Esophagus muscularis mucosa (tissue), 4 donors: ENCODE measurements at regions not wholly inside any gene's neighbourhood (a gene's known extent, or its start where the extent isn't known, plus 50 kb on each side); places are given as distances from the start of the nearest gene placed in this dataset.

ENCODE experiments used
- DNase-seq: peaks from one replicate; pipeline ENCODE4 v3.0.0-alpha.2; 2017; ENCODE audit errors: extremely low spot score
- H3K27ac ChIP-seq, 4 donors: fragments of 200-600 bp; sonication (generic); replicated peaks in 1 of 4; 1 replicate in 3 of 4; 2 replicates in 1 of 4; pipeline ENCODE4 v1.5.1; 2016 to 2019; ENCODE audit warnings: mild to moderate bottlenecking in 1 of 4
- H3K27me3 ChIP-seq, 4 donors: fragments of 200-600 bp; sonication (generic); one replicate each; pipeline versions ENCODE4 v1.5.1 to v1.6.0; 2016 to 2019
- H3K36me3 ChIP-seq, 4 donors: fragments of 200-600 bp; sonication (generic); one replicate each; pipeline ENCODE4 v1.5.1; 2016 to 2019
- H3K4me1 ChIP-seq, 4 donors: fragments of 200-600 bp; sonication (generic); one replicate each; pipeline ENCODE4 v1.5.1; 2016 to 2019
- H3K4me3 ChIP-seq, 4 donors: fragments of 200-600 bp; sonication (generic); 1 replicate in 2 of 4; 2 replicates in 2 of 4; pipeline ENCODE4 v1.5.1; 2016 to 2019; ENCODE audit warnings: mild to moderate bottlenecking in 4 of 4, moderate library complexity in 1 of 4
- H3K9me3 ChIP-seq, 4 donors: fragments of 200-600 bp; sonication (generic); 1 replicate in 3 of 4; 2 replicates in 1 of 4; pipeline ENCODE4 v1.5.1; 2016 to 2019
- CTCF ChIP-seq, 3 experiments: fragments of 200-600 bp in 2 of 3; fragments of 450-650 bp in 1 of 3; sonication (generic) in 2 of 3; IDR thresholded peaks; one replicate each; pipeline ENCODE4 v1.5.1; 2017 to 2019; ENCODE audit warnings: antibody characterized with exemption in 3 of 3, mild to moderate bottlenecking in 2 of 3, moderate library complexity in 1 of 3
- EP300 ChIP-seq: sonication (generic); formaldehyde crosslinking; IDR thresholded peaks from one replicate; pipeline ENCODE4 v1.6.1; 2017; ENCODE audit warnings: antibody characterized with exemption
- POLR2A ChIP-seq: fragments of 450-650 bp; IDR thresholded peaks from one replicate; pipeline ENCODE4 v1.6.1; 2017; ENCODE audit warnings: antibody characterized with exemption, moderate library complexity, mild to moderate bottlenecking, low read depth
- POLR2AphosphoS5 ChIP-seq, 2 donors: sonication (generic); formaldehyde crosslinking; IDR thresholded peaks; one replicate each; pipeline ENCODE4 v1.6.1; 2017; ENCODE audit warnings: antibody characterized with exemption in 2 of 2
- whole genome bisulfite sequencing: methylation state at CpG from one replicate; pipeline ENCODE4 v1.1.5; 2018; 5-methylcytosine and 5-hydroxymethylcytosine counted together
- intact Hi-C: fragments of 100-400 bp; cut with DNase I; formaldehyde crosslinking; loops from one replicate; pipeline ENCODE4 v1.15.1; 2023

DNA sequence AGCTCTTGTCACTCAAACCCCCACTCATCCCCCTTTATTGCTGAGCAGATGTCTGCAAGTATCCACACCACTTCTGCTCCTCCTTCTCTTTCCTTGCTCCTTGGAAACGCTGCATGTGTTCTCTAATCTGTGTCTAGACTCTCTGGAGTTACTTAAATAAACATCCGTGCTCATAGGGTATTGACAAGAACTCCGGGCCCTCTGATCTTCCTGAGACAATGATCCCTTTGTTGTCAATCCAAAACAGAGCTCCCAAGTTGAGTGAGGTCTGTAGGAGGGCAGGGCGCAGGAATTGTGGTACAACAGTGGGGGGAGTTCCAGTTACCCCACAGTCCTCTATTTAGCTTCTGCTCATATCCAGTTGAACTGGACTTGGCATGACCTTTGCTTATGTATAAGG is 489.0 kb downstream of the SNAPC1 start:
- Histone ChIP-seq H3K9me3 (no peaks in the 10 kb centered on the region), H3K27ac (no peak overlapping the region), H3K27me3 (no peaks in the 10 kb centered on the region), H3K4me1 (no peaks in the 10 kb centered on the region), H3K36me3 (no peaks in the 10 kb centered on the region), H3K4me3 (no peak overlapping the region)
- WGBS = 42% methylated on average over 4 of the region's 4 CpGs
- DNase-seq = no peak
- intact Hi-C loops = no loop called here
- TF ChIP-seq POLR2A (no peak), EP300 (no peak), POLR2AphosphoS5 (IDR thresholded peaks at IDR 0.05) (no peak), CTCF (IDR thresholded peaks at IDR 0.05) (no peak)

GRCh38 chr14:62253171-62253570 is 491.0 kb downstream of the SNAPC1 start:
- Histone ChIP-seq H3K4me3 (no peak overlapping the region), H3K27ac (no peak overlapping the region), H3K9me3 (no peaks in the 10 kb centered on the region), H3K36me3 (no peaks in the 10 kb centered on the region), H3K4me1 (no peaks in the 10 kb centered on the region), H3K27me3 (no peaks in the 10 kb centered on the region)
- 42% methylated on average over 1 of the region's 1 CpG for WGBS
- intact Hi-C loops = no loop called here
- DNase-seq = no peak
- no peak for TF ChIP-seq POLR2A
- no peak for TF ChIP-seq CTCF (IDR thresholded peaks at IDR 0.05)
- TF ChIP-seq EP300 = no peak
- no peak for TF ChIP-seq POLR2AphosphoS5 (IDR thresholded peaks at IDR 0.05)

DNA sequence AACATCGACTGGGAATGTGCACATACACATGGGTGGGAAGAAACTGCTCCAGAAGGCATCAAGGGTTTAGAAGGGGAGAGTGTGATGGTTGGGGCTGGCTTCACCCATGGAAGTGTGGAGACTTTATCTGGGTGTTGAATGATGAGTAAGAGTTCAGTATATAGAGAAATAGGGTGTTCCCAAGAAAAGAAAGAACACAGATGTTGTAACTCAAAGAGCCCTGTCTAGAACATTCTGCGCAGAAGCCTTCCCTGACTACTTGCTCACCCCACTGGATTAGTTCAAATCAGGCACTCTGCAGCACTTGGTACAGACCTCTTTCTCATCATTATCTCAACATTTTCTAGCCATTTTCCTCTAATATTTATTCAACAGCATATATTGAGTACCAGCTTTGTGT is 491.7 kb downstream of the SNAPC1 start:
- Histone ChIP-seq H3K27ac (no peak overlapping the region), H3K27me3 (no peaks in the 10 kb centered on the region), H3K36me3 (no peaks in the 10 kb centered on the region), H3K4me3 (no peak overlapping the region), H3K4me1 (no peaks in the 10 kb centered on the region), H3K9me3 (no peaks in the 10 kb centered on the region)
- intact Hi-C loops = no loop called here
- no peak for TF ChIP-seq POLR2A
- DNase-seq = no peak
- 78% methylated on average over 2 of the region's 2 CpGs for WGBS

DNA sequence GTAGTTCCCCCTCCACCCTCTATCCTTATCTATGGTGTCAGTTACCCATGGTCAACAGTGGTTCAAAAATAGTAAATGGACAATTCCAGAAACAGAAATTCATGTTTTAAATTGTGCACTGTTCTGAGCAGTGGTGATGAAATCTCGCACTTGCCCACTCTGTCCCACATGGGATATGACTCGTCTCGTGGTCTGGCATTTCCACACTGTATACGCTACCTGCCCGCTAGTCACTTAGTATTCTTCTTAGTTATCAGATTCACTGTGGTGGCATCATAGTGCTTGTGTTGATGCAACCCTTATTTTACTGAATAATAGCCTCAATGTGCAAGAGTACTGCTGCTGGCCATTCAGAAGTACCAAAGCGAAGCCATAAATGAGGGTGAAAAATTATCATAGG is 507.0 kb downstream of the SNAPC1 start:
- DNase-seq = peak; percentile 21
- H3K9me3 ChIP-seq = no peaks in the 10 kb centered on the region
- H3K27me3 ChIP-seq = no peaks in the 10 kb centered on the region
- intact Hi-C loops = no loop called here
- H3K36me3 ChIP-seq = no peaks in the 10 kb centered on the region
- H3K4me1 ChIP-seq = no peaks in the 10 kb centered on the region
- WGBS = 88% methylated on average over 6 of the region's 6 CpGs
- TF ChIP-seq CTCF (IDR thresholded peaks at IDR 0.05) = no peak
- no peak for TF ChIP-seq POLR2AphosphoS5 (IDR thresholded peaks at IDR 0.05)
- no peak for TF ChIP-seq POLR2A
- no peak for TF ChIP-seq EP300
- H3K4me3 ChIP-seq = no peak overlapping the region
- no peak overlapping the region for H3K27ac ChIP-seq

- DNase-seq = no peak
- Histone ChIP-seq H3K27ac (no peak overlapping the region), H3K4me3 (no peak overlapping the region), H3K36me3 (no peaks in the 10 kb centered on the region), H3K27me3 (no peaks in the 10 kb centered on the region), H3K4me1 (no peaks in the 10 kb centered on the region), H3K9me3 (no peaks in the 10 kb centered on the region)
- WGBS = 75% methylated on average over 1 of the region's 1 CpG
- TF ChIP-seq POLR2A (no peak), CTCF (IDR thresholded peaks at IDR 0.05) (no peak), EP300 (no peak), POLR2AphosphoS5 (IDR thresholded peaks at IDR 0.05) (no peak)
- intact Hi-C loops = no loop called here
Observed at GRCh38 chr14:62270236-62270635, 508.0 kb downstream of the SNAPC1 start.
